Mesodermal cell (in vitro differentiated cells): ENCODE measurements at regions not wholly inside any gene's neighbourhood (a gene's known extent, or its start where the extent isn't known, plus 50 kb on each side); places are given as distances from the start of the nearest gene placed in this dataset.

ENCODE experiments used
- H3K27ac ChIP-seq: 2 replicates; pipeline ENCODE4 v1.7.0; 2013; ENCODE audit warnings: mild to moderate bottlenecking, low read depth, low read length, moderate library complexity; ENCODE audit not compliant: severe bottlenecking
- H3K36me3 ChIP-seq: 2 replicates; pipeline ENCODE4 v1.7.1; 2013; ENCODE audit warnings: mild to moderate bottlenecking, low read length, moderate library complexity; ENCODE audit not compliant: control insufficient read depth, insufficient read depth
- H3K4me1 ChIP-seq: one replicate; pipeline ENCODE4 v1.7.1; 2013; ENCODE audit warnings: mild to moderate bottlenecking, low read length; ENCODE audit not compliant: insufficient read depth, control insufficient read depth, poor library complexity, severe bottlenecking
- H3K4me3 ChIP-seq: 2 replicates; pipeline ENCODE4 v1.7.0; 2013; ENCODE audit warnings: low read length, control low read depth, mild to moderate bottlenecking; ENCODE audit not compliant: insufficient read depth, poor library complexity, severe bottlenecking; ENCODE audit errors: extremely low read depth
- H3K9me3 ChIP-seq: 2 replicates; pipeline ENCODE4 v1.7.1; 2013; ENCODE audit warnings: mild to moderate bottlenecking, low read length, moderate library complexity; ENCODE audit not compliant: control insufficient read depth
- WGBS, 2 experiments: methylation state at CpG; one replicate each; pipeline ENCODE4 v1.1.5; 2013; ENCODE audit warnings: missing lambda C conversion rate in 2 of 2; ENCODE audit not compliant: insufficient coverage in 2 of 2; 5-methylcytosine and 5-hydroxymethylcytosine counted together

DNA sequence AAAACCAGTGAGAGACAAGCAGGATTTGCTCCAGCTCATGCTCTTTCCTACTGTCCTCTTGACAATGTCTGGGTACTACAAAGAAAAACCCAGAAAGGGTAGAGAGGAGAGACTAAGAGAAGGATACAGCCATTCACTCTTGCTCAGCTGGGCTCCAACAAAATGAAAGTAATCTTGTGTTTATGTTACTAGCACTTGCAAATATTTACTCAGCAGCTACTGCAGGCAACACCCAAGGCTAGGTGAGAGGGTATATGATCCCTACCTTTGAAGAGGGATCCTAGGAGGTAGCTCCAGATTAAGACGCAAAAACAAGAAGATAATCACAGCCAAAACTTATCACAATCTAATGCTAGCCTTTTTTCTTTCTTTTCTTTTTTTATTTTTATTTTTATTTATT, 329.6 kb upstream of the ACVR2A start:
- H3K36me3 ChIP-seq = no peaks in the 10 kb centered on the region
- H3K9me3 ChIP-seq = no peaks in the 10 kb centered on the region
- no peaks in the 10 kb centered on the region for H3K4me1 ChIP-seq
- no peak overlapping the region for H3K27ac ChIP-seq
- no CpG with 5 or more reads among the region's 1 CpG for WGBS, 2 experiments
- no peak overlapping the region for H3K4me3 ChIP-seq

DNA sequence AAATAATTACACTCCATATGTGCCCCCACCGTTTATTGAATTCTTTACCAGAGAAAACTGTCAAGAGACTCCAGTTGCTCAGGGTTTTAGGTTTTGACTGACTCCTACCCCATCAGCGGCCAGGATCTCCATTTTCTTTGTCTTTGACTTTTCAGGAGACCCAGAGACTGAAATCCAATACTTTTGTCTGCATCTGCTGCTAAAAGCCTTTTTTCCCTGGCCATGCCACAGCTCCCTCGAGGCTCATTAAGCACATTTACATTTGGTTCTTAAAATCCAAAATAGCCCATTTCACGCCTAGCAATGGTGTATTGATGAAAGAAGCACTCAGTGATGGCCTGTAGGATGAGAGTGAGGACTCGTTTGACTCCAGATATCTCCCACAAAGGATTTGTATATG, 332.6 kb upstream of the ACVR2A start:
- peak overlapping the region; percentile 66 for H3K27ac ChIP-seq
- H3K4me1 ChIP-seq = no peaks in the 10 kb centered on the region
- no peaks in the 10 kb centered on the region for H3K36me3 ChIP-seq
- H3K9me3 ChIP-seq = no peaks in the 10 kb centered on the region
- no peak overlapping the region for H3K4me3 ChIP-seq
- WGBS, 2 experiments = 74 to 96% methylated on average over 2 of the region's 5 CpGs

DNA sequence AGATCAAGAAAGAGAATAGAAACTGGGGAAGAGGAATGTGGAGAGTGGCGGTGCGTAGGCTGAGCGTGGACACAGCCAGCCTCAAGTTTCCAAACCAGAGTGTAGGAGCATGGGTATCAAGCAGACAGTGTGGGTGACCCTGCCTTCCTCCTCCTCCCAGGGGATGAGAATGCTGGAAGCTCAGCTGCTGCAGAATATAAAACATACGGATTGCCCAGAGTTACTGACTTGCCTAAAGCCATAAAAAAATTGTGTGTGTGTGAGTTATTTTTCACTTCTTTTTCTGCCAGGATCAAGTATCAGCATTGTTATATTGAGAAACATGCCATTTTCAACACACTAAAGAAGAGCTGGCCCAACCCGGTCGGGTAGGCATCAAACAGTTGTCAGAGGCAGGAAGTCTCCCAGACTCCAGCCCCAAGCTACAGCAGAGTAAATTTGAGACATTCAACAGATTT, 333.3 kb upstream of the ACVR2A start:
- no peaks in the 10 kb centered on the region for H3K4me1 ChIP-seq
- H3K4me3 ChIP-seq = no peak overlapping the region
- H3K9me3 ChIP-seq = no peaks in the 10 kb centered on the region
- no peaks in the 10 kb centered on the region for H3K36me3 ChIP-seq
- peak overlapping the region; percentile 66 for H3K27ac ChIP-seq
- 83 to 96% methylated on average over 3 of the region's 6 CpGs for WGBS, 2 experiments

DNA sequence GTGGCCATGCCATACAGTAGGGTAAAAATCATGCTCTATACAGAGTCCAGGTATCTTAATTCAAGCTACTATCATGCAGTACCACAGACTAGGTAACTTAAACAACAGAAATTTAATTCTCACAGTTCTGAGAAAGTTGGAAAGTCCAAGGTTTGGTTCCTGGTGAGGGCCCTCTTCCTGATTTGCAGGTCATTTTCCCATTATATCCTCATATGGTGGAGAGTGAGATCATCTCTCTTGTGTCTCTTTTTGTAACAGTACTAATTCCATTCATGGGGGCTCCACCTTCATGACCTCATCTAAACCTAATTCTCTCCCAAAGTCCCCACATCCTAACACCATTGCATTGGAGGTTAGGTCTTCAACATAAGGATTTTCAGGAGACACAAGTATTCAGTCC, 335.0 kb upstream of the ACVR2A start:
- H3K27ac ChIP-seq = no peak overlapping the region
- no peaks in the 10 kb centered on the region for H3K36me3 ChIP-seq
- H3K4me1 ChIP-seq = no peaks in the 10 kb centered on the region

DNA sequence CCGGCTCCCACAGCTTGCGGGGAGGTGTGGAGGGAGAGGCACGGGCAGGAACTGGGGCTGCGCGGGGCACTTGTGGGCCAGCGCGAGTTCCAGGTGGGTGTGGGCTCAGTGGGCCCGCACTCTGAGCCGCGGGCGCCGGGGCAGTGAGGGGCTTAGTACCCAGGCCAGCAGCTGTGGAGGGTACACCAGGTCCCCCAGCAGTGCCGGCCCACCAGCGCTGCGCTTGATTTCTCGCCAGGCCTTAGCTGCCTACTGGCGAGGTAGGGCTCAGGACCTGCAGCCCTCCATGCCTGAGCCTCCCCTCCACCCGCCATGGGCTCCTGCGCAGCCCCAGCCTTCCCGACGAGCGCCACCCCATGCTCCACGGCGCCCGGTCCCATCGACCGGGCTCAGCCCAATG, 337.9 kb upstream of the ACVR2A start:
- Histone ChIP-seq H3K27ac (no peak overlapping the region), H3K9me3 (no peaks in the 10 kb centered on the region), H3K36me3 (no peaks in the 10 kb centered on the region), H3K4me3 (no peak overlapping the region), H3K4me1 (no peaks in the 10 kb centered on the region)
- WGBS, 2 experiments = 88 to 90% methylated on average over 21 to 27 of the region's 27 CpGs

More for the DNA sequence above, 335.0 kb upstream of the ACVR2A start:
- Histone ChIP-seq H3K4me3 (no peak overlapping the region), H3K9me3 (no peaks in the 10 kb centered on the region)

DNA sequence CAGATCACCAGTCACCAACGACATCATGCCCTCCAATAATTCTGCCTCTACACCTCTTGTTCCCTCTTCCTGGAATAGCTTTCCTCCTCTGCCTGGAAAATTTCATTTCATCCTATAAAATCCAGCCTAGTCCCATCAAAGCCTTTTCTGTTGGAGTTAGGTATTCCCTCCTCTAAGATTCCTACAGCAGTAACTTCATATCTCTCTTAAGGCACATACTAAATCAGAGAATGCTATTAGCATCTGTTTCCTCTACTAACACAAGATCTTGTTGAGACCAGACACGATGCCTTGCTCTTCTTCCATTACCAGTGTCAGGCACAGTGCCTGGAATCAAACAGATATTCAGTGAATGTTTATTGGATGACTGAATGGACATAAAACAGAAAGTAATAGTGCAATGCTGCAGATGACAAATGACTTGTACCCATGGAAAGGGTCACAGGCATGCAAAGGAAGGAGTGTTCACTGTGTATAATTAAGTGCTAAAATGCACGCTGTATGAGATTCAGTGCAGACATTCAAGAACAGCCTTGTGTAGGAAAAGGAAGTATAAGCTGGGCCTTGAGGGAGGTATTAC, 342.0 kb upstream of the ACVR2A start:
- no peak overlapping the region for H3K27ac ChIP-seq
- WGBS, 2 experiments = 89 to 100% methylated on average over 2 to 3 of the region's 3 CpGs
- H3K4me1 ChIP-seq = no peaks in the 10 kb centered on the region
- H3K4me3 ChIP-seq = no peak overlapping the region
- H3K9me3 ChIP-seq = no peaks in the 10 kb centered on the region
- H3K36me3 ChIP-seq = no peaks in the 10 kb centered on the region

DNA sequence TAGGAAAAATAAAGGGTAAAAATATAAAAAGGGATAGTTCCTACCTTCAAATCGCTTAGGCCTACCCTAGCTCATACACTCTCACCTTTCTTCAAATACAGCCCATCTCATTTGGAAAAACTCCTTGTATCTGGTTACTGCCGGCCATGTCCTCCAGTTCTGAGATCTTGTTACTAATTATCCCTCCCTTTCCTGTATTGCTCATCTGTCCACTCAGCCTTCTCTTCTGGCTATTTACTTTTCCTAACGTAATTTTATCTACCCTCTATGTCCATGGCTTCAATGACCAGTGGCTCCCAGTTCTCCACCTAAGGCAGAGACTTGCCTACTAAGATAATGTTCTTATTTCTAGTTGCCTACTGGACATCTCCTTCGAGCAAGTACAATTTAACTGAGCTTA, 342.9 kb upstream of the ACVR2A start:
- WGBS, 2 experiments = 86 to 93% methylated on average over 3 to 4 of the region's 4 CpGs

DNA sequence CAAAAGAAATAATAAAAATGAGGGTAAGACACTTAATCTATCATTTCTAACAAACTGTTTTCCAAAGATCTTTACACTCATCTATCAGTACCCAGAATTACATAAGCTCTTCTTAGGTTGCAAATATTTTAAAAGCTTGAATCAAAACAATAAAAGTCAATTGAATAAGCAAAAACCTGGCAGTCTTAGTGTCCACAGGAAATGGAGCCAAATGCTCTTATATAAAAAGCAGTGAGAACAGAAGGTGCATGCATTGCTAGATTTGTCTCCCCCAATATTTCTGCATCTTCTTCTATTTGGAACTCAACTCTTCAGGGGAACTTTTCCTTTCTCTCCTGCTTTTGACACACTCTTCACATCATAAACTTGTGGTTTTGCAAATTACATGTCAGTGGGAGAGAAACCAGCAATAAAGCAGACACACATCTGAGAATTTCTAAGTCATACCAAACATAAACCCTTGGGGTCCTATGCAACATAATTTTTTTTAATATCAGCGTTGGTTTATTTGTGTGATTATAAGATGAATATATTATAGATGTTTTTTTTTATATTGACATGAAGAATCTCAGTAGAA, 343.9 kb upstream of the ACVR2A start:
- Histone ChIP-seq H3K36me3 (no peaks in the 10 kb centered on the region), H3K4me1 (no peaks in the 10 kb centered on the region), H3K9me3 (no peaks in the 10 kb centered on the region), H3K4me3 (no peak overlapping the region), H3K27ac (no peak overlapping the region)
- WGBS, 2 experiments = no CpG with 5 or more reads among the region's 1 CpG

More for the DNA sequence above, 342.9 kb upstream of the ACVR2A start:
- H3K36me3 ChIP-seq = no peaks in the 10 kb centered on the region
- no peak overlapping the region for H3K27ac ChIP-seq
- no peak overlapping the region for H3K4me3 ChIP-seq
- H3K4me1 ChIP-seq = no peaks in the 10 kb centered on the region
- no peaks in the 10 kb centered on the region for H3K9me3 ChIP-seq

DNA sequence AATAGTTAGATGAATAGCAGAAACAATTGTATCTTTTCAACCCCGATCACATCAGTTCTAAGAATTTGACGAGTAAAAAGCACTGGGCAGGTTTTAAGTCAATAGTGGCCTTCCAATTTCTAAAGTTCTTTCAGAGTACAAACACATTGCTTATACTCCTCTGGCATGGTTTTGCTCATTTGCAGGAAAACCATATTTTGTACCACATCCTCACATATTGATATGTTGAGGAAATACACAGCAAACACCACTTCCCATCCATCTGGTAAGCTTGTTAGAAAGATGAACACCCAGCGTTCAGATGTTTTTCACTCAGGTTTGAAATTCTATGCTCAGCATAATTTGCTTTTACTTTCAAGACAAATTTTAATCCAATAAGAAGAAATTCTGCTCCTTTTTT, 344.6 kb upstream of the ACVR2A start:
- 60 to 100% methylated on average over 1 to 3 of the region's 3 CpGs for WGBS, 2 experiments
- H3K4me1 ChIP-seq = no peaks in the 10 kb centered on the region
- H3K4me3 ChIP-seq = no peak overlapping the region
- no peaks in the 10 kb centered on the region for H3K36me3 ChIP-seq
- H3K27ac ChIP-seq = no peak overlapping the region
- no peaks in the 10 kb centered on the region for H3K9me3 ChIP-seq

DNA sequence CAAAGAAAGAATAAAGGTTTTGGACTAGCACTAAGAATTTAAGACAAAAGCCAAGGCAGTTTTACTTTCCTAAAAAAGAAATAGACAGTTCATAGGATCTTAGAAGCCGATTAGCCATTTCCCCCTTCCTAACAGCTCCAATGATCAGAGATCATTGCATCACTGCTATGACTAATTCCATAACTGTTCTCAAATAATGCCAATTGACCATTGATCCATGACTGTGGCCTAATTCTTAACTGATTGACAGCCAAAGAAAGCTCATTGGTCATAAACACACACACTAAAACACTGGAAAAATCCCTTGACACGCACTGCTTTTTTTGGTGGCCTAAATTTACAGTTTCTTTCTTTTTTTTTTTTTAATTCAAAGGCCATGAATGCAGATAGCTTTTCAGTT, 345.0 kb upstream of the ACVR2A start:
- WGBS, 2 experiments = 93 to 95% methylated on average over 1 to 2 of the region's 2 CpGs
- H3K4me1 ChIP-seq = no peaks in the 10 kb centered on the region
- H3K27ac ChIP-seq = no peak overlapping the region
- no peaks in the 10 kb centered on the region for H3K9me3 ChIP-seq
- H3K4me3 ChIP-seq = no peak overlapping the region
- H3K36me3 ChIP-seq = no peaks in the 10 kb centered on the region

DNA sequence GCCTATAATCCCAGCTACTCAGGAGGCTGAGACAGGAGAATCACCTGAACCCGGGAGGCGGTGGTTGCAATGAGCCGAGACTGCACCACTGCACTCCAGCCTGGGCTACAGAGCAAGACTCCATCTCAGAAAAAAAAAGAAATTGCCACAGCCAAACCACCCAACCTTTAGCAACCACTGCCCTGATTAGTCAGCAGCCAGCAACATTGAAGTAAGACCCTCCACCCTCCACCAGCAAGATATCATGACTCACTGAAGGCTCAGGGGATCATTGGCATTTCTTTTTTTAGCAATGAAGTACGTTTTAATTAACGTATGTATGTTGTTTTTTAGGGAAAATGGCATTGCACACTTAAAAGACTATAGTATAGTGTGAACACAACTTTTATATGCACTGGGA, 349.1 kb upstream of the ACVR2A start:
- 90 to 100% methylated on average over 3 of the region's 5 CpGs for WGBS, 2 experiments
- Histone ChIP-seq H3K36me3 (no peaks in the 10 kb centered on the region), H3K9me3 (no peaks in the 10 kb centered on the region), H3K4me1 (no peaks in the 10 kb centered on the region), H3K4me3 (no peak overlapping the region), H3K27ac (no peak overlapping the region)
